ENCODE measurements at regions not wholly inside any gene's neighbourhood (a gene's known extent, or its start where the extent isn't known, plus 50 kb on each side); places are given as distances from the start of the nearest gene placed in this dataset.

GRCh38 chr5:54383225-54383901 is 72.1 kb upstream of the HSPB3 start:
- TF ChIP-seq CTCF (conservative IDR thresholded peaks at IDR 0.05; ENCODE audit: low read length) (no peak), EZH2phosphoT487 (IDR thresholded peaks at IDR 0.05; ENCODE audit: borderline replicate concordance, low read depth, low read length) (no peak)

Measured in OCI-LY7 (cell line).